ENCODE measurements at regions not wholly inside any gene's neighbourhood (a gene's known extent, or its start where the extent isn't known, plus 50 kb on each side); places are given as distances from the start of the nearest gene placed in this dataset.

GRCh38 chr4:124018383-124019317 is 622.1 kb downstream of the SPRY1 start:
- TF ChIP-seq ARNT (IDR thresholded peaks at IDR 0.05): no peak
- TF ChIP-seq SP1 (IDR thresholded peaks at IDR 0.05): no peak
- TF ChIP-seq SUZ12 (IDR thresholded peaks at IDR 0.05): no peak
- TF ChIP-seq FOXK2 (IDR thresholded peaks at IDR 0.05): no peak
- TF ChIP-seq ELF4 (IDR thresholded peaks at IDR 0.05): no peak
- TF ChIP-seq LEF1 (IDR thresholded peaks at IDR 0.05; ENCODE audit: borderline replicate concordance): no peak
- TF ChIP-seq FOXM1 (IDR thresholded peaks at IDR 0.05; ENCODE audit: borderline replicate concordance): no peak
- TF ChIP-seq TARDBP (IDR thresholded peaks at IDR 0.05): no peak
- no peak for TF ChIP-seq ZNF384 (IDR thresholded peaks at IDR 0.05)
